ENCODE measurements at regions not wholly inside any gene's neighbourhood (a gene's known extent, or its start where the extent isn't known, plus 50 kb on each side); places are given as distances from the start of the nearest gene placed in this dataset.
"Not testable (repeated sequence)": the region's sequence is repeated elsewhere in the genome, so short reads cannot be mapped to it uniquely, and the experiment has no call there.

DNA sequence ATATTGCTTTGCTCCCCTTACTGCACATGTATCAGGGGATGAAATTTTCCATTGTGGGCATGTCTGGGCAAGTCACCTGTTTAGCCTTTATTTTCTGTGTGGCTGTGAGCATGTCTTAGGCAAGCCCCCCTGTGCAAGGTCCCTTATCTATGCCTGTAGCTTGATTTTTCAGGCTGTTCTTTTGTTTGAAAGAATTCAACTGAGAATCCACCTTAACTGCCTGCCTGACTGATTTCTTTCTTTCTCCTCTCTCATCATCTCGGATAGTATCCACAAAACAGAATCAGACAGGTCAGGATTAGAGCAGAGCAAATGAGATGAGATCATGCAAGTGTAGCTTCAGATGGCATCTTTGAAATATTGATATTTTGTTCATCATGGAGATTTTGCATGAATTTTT, 1147.5 kb upstream of the ACVR2A start:
- no peak for ATAC-seq
- TF ChIP-seq ZNF70 (CRISPR knock-in tag; IDR thresholded peaks at IDR 0.05) (no peak), ISL1 (CRISPR knock-in tag; IDR thresholded peaks at IDR 0.05) (no peak), ZFP3 (CRISPR knock-in tag; IDR thresholded peaks at IDR 0.05) (no peak), ZNF565 (CRISPR knock-in tag; conservative IDR thresholded peaks at IDR 0.05; ENCODE audit: low read depth) (no peak), BACH2 (CRISPR knock-in tag; IDR thresholded peaks at IDR 0.05; ENCODE audit: borderline replicate concordance) (no peak), ZFP30 (CRISPR knock-in tag; IDR thresholded peaks at IDR 0.05) (no peak), CSDC2 (CRISPR knock-in tag; IDR thresholded peaks at IDR 0.05) (no peak), GLIS3 (CRISPR knock-in tag; IDR thresholded peaks at IDR 0.05) (no peak), ZNF8 (CRISPR knock-in tag; IDR thresholded peaks at IDR 0.05) (no peak), OSR1 (CRISPR knock-in tag; IDR thresholded peaks at IDR 0.05) (no peak), SNAI2 (CRISPR knock-in tag; IDR thresholded peaks at IDR 0.05) (no peak), ZC3H10 (CRISPR knock-in tag; IDR thresholded peaks at IDR 0.05) (no peak), TOX (CRISPR knock-in tag; IDR thresholded peaks at IDR 0.05; ENCODE audit: borderline replicate concordance) (no peak), ESRRG (CRISPR knock-in tag; IDR thresholded peaks at IDR 0.05) (no peak)
- TF ChIP-seq, protein P1, sequence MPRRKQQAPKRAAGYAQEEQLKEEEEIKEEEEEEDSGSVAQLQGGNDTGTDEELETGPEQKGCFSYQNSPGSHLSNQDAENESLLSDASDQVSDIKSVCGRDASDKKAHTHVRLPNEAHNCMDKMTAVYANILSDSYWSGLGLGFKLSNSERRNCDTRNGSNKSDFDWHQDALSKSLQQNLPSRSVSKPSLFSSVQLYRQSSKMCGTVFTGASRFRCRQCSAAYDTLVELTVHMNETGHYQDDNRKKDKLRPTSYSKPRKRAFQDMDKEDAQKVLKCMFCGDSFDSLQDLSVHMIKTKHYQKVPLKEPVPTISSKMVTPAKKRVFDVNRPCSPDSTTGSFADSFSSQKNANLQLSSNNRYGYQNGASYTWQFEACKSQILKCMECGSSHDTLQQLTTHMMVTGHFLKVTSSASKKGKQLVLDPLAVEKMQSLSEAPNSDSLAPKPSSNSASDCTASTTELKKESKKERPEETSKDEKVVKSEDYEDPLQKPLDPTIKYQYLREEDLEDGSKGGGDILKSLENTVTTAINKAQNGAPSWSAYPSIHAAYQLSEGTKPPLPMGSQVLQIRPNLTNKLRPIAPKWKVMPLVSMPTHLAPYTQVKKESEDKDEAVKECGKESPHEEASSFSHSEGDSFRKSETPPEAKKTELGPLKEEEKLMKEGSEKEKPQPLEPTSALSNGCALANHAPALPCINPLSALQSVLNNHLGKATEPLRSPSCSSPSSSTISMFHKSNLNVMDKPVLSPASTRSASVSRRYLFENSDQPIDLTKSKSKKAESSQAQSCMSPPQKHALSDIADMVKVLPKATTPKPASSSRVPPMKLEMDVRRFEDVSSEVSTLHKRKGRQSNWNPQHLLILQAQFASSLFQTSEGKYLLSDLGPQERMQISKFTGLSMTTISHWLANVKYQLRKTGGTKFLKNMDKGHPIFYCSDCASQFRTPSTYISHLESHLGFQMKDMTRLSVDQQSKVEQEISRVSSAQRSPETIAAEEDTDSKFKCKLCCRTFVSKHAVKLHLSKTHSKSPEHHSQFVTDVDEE (CRISPR knock-in tag; IDR thresholded peaks at IDR 0.05) = no peak
- TF ChIP-seq, protein P2, sequence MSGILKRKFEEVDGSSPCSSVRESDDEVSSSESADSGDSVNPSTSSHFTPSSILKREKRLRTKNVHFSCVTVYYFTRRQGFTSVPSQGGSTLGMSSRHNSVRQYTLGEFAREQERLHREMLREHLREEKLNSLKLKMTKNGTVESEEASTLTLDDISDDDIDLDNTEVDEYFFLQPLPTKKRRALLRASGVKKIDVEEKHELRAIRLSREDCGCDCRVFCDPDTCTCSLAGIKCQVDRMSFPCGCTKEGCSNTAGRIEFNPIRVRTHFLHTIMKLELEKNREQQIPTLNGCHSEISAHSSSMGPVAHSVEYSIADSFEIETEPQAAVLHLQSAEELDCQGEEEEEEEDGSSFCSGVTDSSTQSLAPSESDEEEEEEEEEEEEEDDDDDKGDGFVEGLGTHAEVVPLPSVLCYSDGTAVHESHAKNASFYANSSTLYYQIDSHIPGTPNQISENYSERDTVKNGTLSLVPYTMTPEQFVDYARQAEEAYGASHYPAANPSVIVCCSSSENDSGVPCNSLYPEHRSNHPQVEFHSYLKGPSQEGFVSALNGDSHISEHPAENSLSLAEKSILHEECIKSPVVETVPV (CRISPR knock-in tag; IDR thresholded peaks at IDR 0.05) = no peak
- TF ChIP-seq, protein P3, sequence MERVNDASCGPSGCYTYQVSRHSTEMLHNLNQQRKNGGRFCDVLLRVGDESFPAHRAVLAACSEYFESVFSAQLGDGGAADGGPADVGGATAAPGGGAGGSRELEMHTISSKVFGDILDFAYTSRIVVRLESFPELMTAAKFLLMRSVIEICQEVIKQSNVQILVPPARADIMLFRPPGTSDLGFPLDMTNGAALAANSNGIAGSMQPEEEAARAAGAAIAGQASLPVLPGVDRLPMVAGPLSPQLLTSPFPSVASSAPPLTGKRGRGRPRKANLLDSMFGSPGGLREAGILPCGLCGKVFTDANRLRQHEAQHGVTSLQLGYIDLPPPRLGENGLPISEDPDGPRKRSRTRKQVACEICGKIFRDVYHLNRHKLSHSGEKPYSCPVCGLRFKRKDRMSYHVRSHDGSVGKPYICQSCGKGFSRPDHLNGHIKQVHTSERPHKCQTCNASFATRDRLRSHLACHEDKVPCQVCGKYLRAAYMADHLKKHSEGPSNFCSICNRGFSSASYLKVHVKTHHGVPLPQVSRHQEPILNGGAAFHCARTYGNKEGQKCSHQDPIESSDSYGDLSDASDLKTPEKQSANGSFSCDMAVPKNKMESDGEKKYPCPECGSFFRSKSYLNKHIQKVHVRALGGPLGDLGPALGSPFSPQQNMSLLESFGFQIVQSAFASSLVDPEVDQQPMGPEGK (CRISPR knock-in tag; IDR thresholded peaks at IDR 0.05; ENCODE audit: borderline replicate concordance) = no peak
- TF ChIP-seq, protein P4, sequence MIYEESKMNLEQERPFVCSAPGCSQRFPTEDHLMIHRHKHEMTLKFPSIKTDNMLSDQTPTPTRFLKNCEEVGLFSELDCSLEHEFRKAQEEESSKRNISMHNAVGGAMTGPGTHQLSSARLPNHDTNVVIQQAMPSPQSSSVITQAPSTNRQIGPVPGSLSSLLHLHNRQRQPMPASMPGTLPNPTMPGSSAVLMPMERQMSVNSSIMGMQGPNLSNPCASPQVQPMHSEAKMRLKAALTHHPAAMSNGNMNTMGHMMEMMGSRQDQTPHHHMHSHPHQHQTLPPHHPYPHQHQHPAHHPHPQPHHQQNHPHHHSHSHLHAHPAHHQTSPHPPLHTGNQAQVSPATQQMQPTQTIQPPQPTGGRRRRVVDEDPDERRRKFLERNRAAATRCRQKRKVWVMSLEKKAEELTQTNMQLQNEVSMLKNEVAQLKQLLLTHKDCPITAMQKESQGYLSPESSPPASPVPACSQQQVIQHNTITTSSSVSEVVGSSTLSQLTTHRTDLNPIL (CRISPR knock-in tag; IDR thresholded peaks at IDR 0.05; ENCODE audit: low read depth) = no peak

DNA sequence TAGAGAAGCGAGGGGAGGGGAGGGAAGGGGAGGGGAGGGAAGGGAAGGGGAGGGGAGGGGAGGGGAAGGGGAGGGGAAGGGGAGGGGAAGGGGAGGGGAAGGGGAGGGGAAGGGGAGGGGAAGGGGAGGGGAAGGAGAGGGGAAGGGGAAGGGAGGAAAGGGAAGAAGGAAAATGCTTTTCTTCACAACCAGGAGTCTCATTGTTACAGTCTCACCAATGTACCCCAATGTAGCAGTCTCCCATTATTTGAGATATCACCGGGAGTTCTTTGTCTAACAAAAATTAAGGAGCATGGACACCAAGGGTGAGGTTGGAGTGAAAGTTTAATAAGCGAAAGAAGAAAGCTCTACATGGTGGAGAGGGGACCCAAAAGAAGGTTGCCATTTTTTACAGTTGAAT, 1148.0 kb upstream of the ACVR2A start:
- not testable (repeated sequence) for ATAC-seq

DNA sequence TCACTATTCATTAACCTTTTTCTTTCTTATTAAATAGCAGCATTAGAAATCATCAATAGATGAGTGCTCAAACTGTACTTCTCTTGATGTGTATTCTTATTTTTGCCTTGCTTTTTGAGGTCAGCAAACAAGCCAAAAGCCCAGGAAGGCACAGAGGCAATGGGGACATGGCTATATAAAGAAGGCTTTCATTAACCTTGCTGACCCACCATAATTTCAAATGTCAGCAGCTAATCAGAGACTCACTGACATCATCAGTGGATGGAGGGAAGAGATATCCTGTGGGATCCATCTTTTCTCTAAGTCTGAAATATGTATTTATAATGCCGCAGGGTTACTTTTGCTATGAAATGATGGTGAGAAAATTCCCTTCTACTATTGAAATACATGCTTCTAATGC, 1162.8 kb upstream of the ACVR2A start:
- no peak for ATAC-seq
- TF ChIP-seq ARNTL (CRISPR knock-in tag; IDR thresholded peaks at IDR 0.05; ENCODE audit: borderline replicate concordance, low read depth) = no peak
- TF ChIP-seq RARB (CRISPR knock-in tag; IDR thresholded peaks at IDR 0.05) = no peak
- TF ChIP-seq, protein P1 (CRISPR knock-in tag; IDR thresholded peaks at IDR 0.05) = no peak
- TF ChIP-seq, protein P5, sequence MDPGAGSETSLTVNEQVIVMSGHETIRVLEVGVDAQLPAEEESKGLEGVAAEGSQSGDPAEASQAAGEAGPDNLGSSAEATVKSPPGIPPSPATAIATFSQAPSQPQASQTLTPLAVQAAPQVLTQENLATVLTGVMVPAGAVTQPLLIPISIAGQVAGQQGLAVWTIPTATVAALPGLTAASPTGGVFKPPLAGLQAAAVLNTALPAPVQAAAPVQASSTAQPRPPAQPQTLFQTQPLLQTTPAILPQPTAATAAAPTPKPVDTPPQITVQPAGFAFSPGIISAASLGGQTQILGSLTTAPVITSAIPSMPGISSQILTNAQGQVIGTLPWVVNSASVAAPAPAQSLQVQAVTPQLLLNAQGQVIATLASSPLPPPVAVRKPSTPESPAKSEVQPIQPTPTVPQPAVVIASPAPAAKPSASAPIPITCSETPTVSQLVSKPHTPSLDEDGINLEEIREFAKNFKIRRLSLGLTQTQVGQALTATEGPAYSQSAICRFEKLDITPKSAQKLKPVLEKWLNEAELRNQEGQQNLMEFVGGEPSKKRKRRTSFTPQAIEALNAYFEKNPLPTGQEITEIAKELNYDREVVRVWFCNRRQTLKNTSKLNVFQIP (CRISPR knock-in tag; IDR thresholded peaks at IDR 0.05; ENCODE audit: borderline replicate concordance, low read depth) = no peak
- TF ChIP-seq, protein P4 (CRISPR knock-in tag; IDR thresholded peaks at IDR 0.05; ENCODE audit: low read depth) = no peak
- TF ChIP-seq BACH2 (CRISPR knock-in tag; IDR thresholded peaks at IDR 0.05; ENCODE audit: borderline replicate concordance) = no peak
- no peak for TF ChIP-seq PPARA (CRISPR knock-in tag; IDR thresholded peaks at IDR 0.05; ENCODE audit: borderline replicate concordance)
- TF ChIP-seq, protein P3 (CRISPR knock-in tag; IDR thresholded peaks at IDR 0.05; ENCODE audit: borderline replicate concordance) = no peak
- TF ChIP-seq ESRRG (CRISPR knock-in tag; IDR thresholded peaks at IDR 0.05) = no peak
- TF ChIP-seq SNAI2 (CRISPR knock-in tag; IDR thresholded peaks at IDR 0.05) = no peak
- TF ChIP-seq ZC3H10 (CRISPR knock-in tag; IDR thresholded peaks at IDR 0.05) = no peak
- TF ChIP-seq TCF4 (CRISPR knock-in tag; IDR thresholded peaks at IDR 0.05; ENCODE audit: borderline replicate concordance) = no peak
- TF ChIP-seq CSDC2 (CRISPR knock-in tag; IDR thresholded peaks at IDR 0.05) = no peak
